Erythroblast (primary cell): ENCODE measurements at regions not wholly inside any gene's neighbourhood (a gene's known extent, or its start where the extent isn't known, plus 50 kb on each side); places are given as distances from the start of the nearest gene placed in this dataset.

ENCODE experiments used
- DNase-seq, 2 experiments: peaks; one replicate each; lab custom pipeline; 2025; lab: John Stamatoyannopoulos, UW
- GATA1 ChIP-seq: IDR thresholded peaks from 2 replicates; pipeline ENCODE4 v1.6.1; 2011; ENCODE audit warnings: low read depth, mild to moderate bottlenecking, control low read depth, low read length, moderate library complexity
- POLR2A ChIP-seq: IDR thresholded peaks from 2 replicates; pipeline ENCODE4 v1.6.1; 2011; ENCODE audit warnings: mild to moderate bottlenecking, low read length

DNA sequence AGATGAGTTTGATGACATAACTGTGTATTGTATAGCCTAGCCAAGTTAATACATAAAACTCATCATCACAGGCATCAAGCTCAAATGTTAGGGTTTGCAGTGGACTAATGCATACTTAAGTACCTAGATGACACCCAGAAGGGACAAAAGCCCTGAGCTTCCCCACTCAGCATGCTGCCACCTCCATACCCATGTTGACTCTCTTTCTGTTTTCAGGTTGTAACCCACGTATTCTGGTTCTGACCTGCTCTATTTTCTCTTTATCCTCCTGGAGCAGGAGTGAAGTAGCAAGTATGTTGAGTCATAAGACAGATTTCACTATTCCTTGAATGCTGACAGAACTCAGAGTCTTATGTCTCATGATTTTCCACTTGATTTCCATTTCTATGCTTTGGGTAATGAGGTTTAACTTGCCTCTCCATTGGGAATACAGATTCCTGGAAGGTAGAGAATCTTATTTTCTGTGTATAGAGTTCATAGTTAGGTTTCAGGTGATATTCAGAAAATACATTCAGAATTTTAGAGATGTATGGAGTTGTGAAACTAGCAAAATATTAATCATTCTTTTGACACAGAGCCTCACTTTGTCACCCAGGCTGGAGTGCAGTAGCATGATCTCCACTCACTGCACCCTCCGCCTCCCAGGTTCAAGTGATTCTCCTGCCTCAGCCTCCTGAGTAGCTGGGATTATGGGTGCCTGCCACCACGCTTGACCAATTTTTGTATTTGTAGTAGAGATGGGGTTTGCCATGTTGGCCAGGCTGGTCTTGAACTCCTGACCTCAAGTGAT is 122.5 kb upstream of the KCNJ15 start:
- DNase-seq, result no peak
- no peak for TF ChIP-seq GATA1
- TF ChIP-seq POLR2A, result no peak

DNA sequence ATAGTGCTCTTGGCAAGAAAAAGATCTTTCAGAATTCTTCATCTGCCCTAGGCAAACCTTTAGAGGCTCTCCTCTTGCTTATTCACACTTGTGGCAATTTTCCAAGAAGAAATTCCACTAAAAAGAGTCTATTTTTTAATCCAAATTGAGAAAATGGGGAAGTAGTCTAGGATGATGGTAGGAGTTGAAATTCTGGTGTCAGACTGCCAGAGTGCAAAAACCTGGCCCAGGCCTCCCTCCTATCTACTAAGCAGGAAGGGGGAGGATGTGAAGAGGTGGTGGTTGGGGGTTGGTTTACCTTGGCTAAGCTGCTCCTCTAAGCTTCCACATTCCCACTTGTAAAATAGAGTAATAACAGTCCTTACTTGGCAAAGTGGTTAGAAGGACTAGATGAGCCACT is 120.6 kb upstream of the KCNJ15 start:
- no peak for TF ChIP-seq POLR2A
- no peak for TF ChIP-seq GATA1
- DNase-seq, result no peak

- TF ChIP-seq POLR2A, result no peak
- no peak for DNase-seq
Observed at GRCh38 chr21:38139380-38140168, 117.2 kb upstream of the KCNJ15 start.

- TF ChIP-seq POLR2A (no peak), GATA1 (no peak)
- DNase-seq, result no peak
Observed at GRCh38 chr21:38140207-38140903, 116.4 kb upstream of the KCNJ15 start.

DNA sequence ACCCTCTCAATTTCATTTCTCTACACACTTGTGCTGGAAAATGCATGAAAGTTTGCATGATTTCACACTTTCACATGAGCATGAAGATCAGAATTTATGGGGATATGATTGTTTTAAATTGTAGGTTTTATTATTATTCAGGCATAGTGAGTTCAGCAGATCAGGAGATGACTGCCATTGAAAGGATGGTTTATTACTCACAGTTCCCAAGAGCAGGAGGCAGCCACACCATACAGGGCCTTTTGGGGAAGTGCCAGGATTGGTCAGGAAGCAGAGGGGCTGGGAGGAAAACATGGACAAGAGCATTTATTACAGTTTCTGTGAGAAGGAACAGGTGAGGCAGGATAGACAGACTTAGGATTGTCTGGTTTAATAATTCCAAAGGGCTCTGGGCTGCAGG is 114.6 kb upstream of the KCNJ15 start:
- TF ChIP-seq GATA1 (no peak), POLR2A (no peak)
- DNase-seq, result no peak

GRCh38 chr21:38144193-38144592 is 112.6 kb upstream of the KCNJ15 start:
- TF ChIP-seq POLR2A, result no peak
- TF ChIP-seq GATA1, result no peak
- DNase-seq, result no peak

DNA sequence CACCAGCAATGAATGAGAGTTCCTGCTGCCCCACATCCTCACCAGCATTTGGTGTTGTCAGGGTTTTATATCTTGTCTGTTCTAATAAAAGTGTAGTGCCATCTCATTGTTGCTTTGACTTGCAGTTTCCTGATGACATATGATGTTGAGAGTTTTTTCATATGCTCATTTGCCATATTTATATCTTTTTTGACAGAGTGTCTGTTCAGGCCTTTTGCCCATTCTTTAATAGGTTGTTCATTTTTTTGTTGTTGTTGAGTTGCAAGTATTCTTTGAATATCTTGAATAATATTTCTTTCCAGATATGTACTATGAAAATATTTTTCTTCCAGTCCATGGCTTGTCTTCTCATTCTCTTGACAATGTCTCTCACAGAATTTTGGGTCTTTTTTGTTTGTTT is 111.7 kb upstream of the KCNJ15 start:
- TF ChIP-seq GATA1 (no peak), POLR2A (no peak)

DNA sequence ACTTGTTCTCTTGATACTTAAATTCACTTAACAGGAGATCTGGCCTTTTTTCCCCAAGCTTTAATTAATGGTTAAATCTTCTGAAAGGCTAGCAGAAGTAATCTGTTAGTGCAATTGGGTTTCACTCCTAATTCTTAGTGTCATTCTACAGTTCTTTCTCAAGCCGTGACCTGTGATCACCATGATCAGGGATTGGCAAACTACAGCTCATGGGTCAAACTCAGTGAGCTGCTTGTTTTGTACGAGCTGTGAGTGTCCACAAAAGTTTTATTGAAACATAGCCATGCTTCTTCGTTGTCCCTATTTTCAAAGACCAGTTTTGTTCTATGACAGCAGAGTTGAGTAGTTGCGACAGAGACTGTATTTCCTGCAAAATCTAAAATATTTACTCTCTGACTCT is 109.4 kb upstream of the KCNJ15 start:
- DNase-seq, result no peak
- TF ChIP-seq GATA1 (no peak), POLR2A (no peak)

More for the DNA sequence above, 111.7 kb upstream of the KCNJ15 start:
- no peak for DNase-seq

DNA sequence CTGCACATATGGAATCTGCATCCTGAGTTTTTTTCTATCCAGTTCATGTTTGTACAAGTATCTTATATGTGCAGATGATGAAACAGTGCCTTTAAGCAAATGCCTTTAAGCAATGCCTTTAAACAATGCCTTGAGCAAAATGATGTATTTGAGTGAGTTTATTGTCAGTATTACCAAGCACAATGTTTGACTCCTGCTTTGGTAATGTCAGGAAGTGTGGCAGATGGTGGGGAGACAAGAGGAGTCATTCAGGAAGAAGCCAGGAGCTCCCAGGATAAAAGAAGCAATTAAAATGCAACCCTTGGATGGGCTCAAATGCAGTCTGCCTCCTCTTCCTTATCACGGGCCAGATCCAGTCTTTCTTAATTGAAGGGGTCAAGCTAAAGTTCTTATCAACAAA is 108.7 kb upstream of the KCNJ15 start:
- no peak for DNase-seq
- no peak for TF ChIP-seq POLR2A
- no peak for TF ChIP-seq GATA1

DNA sequence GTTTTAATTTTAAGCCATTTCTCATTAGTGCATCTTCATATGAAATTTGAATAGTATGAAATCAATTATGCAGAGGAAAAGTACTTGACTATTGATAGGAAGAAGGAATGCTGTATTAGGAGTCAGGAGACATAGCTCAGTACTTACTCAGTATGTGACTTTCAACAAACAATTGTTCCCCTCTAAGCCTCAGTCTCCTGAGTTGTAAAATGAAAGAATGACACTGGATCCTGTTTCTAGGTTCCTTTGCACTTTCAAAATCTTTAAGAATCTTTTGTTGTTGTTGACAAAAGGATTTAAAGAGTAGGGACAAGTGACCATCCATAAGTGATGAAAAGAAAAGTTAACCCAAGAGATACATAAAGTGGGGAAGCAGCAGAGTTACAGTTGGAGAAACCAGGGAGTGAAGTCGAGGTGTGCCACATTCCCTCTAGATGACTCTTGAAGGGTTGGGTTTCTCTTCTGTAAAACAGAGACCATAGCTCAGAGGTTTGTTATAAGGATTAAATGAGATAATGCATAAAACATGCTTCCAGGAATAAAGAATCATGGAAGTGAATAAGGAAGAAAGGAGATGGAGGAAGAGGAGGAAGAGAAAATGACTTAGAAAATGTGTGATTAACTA is 105.7 kb upstream of the KCNJ15 start:
- no peak for DNase-seq
- TF ChIP-seq POLR2A, result no peak
- no peak for TF ChIP-seq GATA1

GRCh38 chr21:38156200-38156599 is 100.6 kb upstream of the KCNJ15 start:
- TF ChIP-seq POLR2A (no peak), GATA1 (no peak)
- DNase-seq, result no peak

GRCh38 chr21:38159355-38159754 is 97.4 kb upstream of the KCNJ15 start:
- TF ChIP-seq GATA1 (no peak), POLR2A (no peak)
- peak; percentile 75 to 82 for DNase-seq

- TF ChIP-seq POLR2A (no peak), GATA1 (no peak)
- DNase-seq, result no peak
Observed at GRCh38 chr21:38165466-38166172, 91.2 kb upstream of the KCNJ15 start.

DNA sequence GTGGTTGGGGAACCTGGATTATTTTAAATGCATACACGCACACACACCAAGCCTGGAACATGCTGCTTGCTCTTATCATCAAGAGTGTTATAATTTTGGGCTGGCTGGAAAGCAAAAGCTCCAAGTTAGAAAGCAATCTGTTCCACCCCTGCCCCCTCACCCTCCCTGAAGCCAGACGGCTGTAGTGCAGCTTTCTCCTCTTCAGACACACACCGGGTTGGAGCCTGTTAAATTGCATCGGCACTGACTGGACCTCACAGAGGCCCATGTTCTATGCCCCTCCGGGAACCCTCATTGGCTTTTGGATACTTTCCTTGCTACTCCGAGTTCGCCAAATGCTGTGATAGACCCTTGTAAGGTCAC is 90.6 kb upstream of the KCNJ15 start:
- no peak for DNase-seq
- TF ChIP-seq POLR2A, result no peak
- no peak for TF ChIP-seq GATA1
